Mesodermal cell (in vitro differentiated cells): ENCODE measurements at regions not wholly inside any gene's neighbourhood (a gene's known extent, or its start where the extent isn't known, plus 50 kb on each side); places are given as distances from the start of the nearest gene placed in this dataset.
"Not testable (repeated sequence)": the region's sequence is repeated elsewhere in the genome, so short reads cannot be mapped to it uniquely, and the experiment has no call there.

Experiments
- H3K27ac ChIP-seq: 2 replicates; pipeline ENCODE4 v1.7.0; 2013; ENCODE audit warnings: mild to moderate bottlenecking, low read depth, low read length, moderate library complexity; ENCODE audit not compliant: severe bottlenecking
- H3K36me3 ChIP-seq: 2 replicates; pipeline ENCODE4 v1.7.1; 2013; ENCODE audit warnings: mild to moderate bottlenecking, low read length, moderate library complexity; ENCODE audit not compliant: control insufficient read depth, insufficient read depth
- H3K4me1 ChIP-seq: one replicate; pipeline ENCODE4 v1.7.1; 2013; ENCODE audit warnings: mild to moderate bottlenecking, low read length; ENCODE audit not compliant: insufficient read depth, control insufficient read depth, poor library complexity, severe bottlenecking
- H3K4me3 ChIP-seq: 2 replicates; pipeline ENCODE4 v1.7.0; 2013; ENCODE audit warnings: low read length, control low read depth, mild to moderate bottlenecking; ENCODE audit not compliant: insufficient read depth, poor library complexity, severe bottlenecking; ENCODE audit errors: extremely low read depth
- H3K9me3 ChIP-seq: 2 replicates; pipeline ENCODE4 v1.7.1; 2013; ENCODE audit warnings: mild to moderate bottlenecking, low read length, moderate library complexity; ENCODE audit not compliant: control insufficient read depth
- WGBS, 2 experiments: methylation state at CpG; one replicate each; pipeline ENCODE4 v1.1.5; 2013; ENCODE audit warnings: missing lambda C conversion rate in 2 of 2; ENCODE audit not compliant: insufficient coverage in 2 of 2; 5-methylcytosine and 5-hydroxymethylcytosine counted together

DNA sequence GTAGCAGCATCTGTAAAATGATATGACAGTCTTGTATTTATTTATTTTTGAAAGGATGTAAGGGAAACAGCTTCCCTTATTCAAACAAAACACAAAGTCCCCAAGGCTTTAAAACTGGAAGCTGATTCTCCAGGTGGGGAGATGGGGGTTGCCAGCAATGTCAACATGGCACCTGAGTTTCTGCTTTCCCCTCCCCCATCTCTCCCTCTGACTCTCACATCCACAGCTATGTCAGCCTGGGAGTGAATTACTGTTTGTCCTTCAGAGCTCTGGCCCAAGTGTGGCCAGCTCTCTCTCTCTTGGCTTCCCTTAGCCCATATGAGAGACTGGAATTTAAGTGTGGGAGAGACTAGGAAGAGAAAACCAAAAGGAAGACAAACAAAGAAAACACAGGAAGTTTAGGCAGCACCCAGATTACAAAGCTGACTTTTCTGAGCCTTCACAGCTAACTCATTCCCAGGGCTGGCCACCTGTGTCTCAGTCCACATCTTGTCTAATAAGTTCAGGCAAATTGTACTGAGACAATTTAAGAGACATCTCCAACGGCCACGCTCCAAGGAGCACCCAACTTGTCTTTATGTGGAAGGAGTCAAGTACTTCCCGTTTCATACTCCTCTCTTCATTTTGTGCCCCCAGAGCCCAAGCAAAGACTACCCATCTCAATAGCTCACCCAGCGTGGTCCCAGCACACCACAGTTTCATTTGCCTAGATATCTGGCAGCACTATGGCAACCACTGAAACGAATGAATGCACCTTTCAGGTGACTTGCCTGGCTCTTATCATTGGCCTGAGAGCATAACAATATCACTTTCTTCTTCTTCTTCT is 69.2 kb downstream of the SOX9 start:
- 90 to 94% methylated on average over 4 to 5 of the region's 5 CpGs for WGBS, 2 experiments
- H3K27ac ChIP-seq, result no peak overlapping the region
- no peaks in the 10 kb centered on the region for H3K9me3 ChIP-seq
- no peaks in the 10 kb centered on the region for H3K36me3 ChIP-seq
- H3K4me1 ChIP-seq, result peaks cover 17% of the 10 kb centered on the region
- no peak overlapping the region for H3K4me3 ChIP-seq

GRCh38 chr17:72191356-72191755 is 70.5 kb downstream of the SOX9 start:
- 94 to 97% methylated on average over 3 to 4 of the region's 5 CpGs for WGBS, 2 experiments
- no peaks in the 10 kb centered on the region for H3K36me3 ChIP-seq
- H3K27ac ChIP-seq, result no peak overlapping the region

GRCh38 chr17:72191921-72192799 is 71.3 kb downstream of the SOX9 start:
- H3K27ac ChIP-seq, result peak overlapping the region; percentile 53
- no peaks in the 10 kb centered on the region for H3K36me3 ChIP-seq
- H3K9me3 ChIP-seq, result no peaks in the 10 kb centered on the region
- peaks cover 17% of the 10 kb centered on the region for H3K4me1 ChIP-seq
- WGBS, 2 experiments, result 65 to 92% methylated on average over 6 to 9 of the region's 11 CpGs
- H3K4me3 ChIP-seq, result no peak overlapping the region

More at GRCh38 chr17:72191356-72191755, 70.5 kb downstream of the SOX9 start:
- Histone ChIP-seq H3K4me1 (peaks cover 17% of the 10 kb centered on the region), H3K4me3 (no peak overlapping the region), H3K9me3 (no peaks in the 10 kb centered on the region)

- Histone ChIP-seq H3K9me3 (no peaks in the 10 kb centered on the region), H3K4me3 (no peak overlapping the region), H3K27ac (peak overlapping the region; percentile 53), H3K4me1 (peaks cover 17% of the 10 kb centered on the region), H3K36me3 (no peaks in the 10 kb centered on the region)
- 95% methylated on average over 2 of the region's 4 CpGs; no CpG with 5 or more reads in 1 of the 2 experiments for WGBS, 2 experiments
Observed at GRCh38 chr17:72192800-72193192, 72.0 kb downstream of the SOX9 start.

DNA sequence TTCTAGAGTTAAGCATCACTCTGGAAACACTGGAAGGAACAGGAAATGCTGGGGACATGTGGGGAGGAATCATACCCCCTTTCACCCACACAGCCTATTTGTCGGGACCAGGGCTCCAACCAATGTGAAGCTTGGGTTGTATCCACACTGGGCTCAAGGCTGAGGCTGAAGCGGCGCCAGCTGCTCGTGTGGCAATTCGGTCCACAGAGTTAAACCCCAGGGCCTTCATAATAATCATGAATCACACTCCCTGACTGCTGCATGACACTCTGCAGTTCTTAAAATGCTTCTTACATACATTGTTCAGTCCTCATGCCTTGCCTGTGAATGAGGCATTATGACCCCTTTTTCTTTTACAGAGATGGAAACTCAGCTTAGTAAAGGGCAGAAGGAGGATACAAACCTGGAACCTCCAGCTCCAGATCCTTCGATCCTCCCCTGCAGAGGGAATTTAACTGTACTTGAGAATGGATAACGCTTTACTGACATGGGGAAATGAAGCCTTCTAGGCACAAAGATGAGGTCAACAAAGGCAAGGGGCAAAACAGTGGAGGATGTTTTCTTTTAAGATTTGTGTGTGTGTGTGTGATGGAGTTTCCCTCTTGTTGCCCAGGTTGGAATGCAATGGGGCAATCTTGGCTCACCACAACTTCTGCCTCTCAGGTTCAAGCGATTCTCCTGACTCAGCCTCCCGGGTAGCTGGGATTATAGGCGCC is 72.7 kb downstream of the SOX9 start:
- WGBS, 2 experiments, result 87 to 97% methylated on average over 7 to 10 of the region's 10 CpGs
- Histone ChIP-seq H3K27ac (no peak overlapping the region), H3K4me1 (peaks cover 17% of the 10 kb centered on the region), H3K4me3 (no peak overlapping the region), H3K9me3 (no peaks in the 10 kb centered on the region), H3K36me3 (no peaks in the 10 kb centered on the region)

- not testable (repeated sequence) for H3K27ac ChIP-seq, H3K36me3 ChIP-seq
Observed at GRCh38 chr17:72194107-72194440, 73.3 kb downstream of the SOX9 start.

DNA sequence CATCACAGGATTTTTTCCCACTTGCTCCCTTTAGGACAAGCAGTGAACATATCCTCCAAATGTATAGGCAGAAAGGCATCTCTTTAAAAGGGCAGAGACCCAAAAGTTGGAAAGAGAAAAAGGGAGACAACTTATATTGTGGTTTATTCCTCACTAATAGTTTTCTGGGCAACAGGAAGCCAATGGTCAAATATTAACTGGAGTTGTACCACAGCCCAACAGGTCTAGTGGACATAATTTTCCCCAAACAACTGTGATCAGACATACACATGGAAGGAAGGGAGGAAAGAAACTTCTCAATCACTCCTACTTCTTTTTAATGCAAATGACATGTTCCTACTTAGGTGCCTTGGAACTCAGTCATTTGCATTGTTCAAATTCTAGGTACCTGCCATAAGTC is 78.4 kb downstream of the SOX9 start:
- no peak overlapping the region for H3K27ac ChIP-seq
- no peaks in the 10 kb centered on the region for H3K36me3 ChIP-seq
- no peaks in the 10 kb centered on the region for H3K9me3 ChIP-seq
- no peaks in the 10 kb centered on the region for H3K4me1 ChIP-seq
- no peak overlapping the region for H3K4me3 ChIP-seq

More at GRCh38 chr17:72194107-72194440, 73.3 kb downstream of the SOX9 start:
- 90 to 97% methylated on average over 6 to 10 of the region's 10 CpGs for WGBS, 2 experiments
- not testable (repeated sequence) for H3K4me3 ChIP-seq, H3K9me3 ChIP-seq
- peaks cover 17% of the 10 kb centered on the region for H3K4me1 ChIP-seq

DNA sequence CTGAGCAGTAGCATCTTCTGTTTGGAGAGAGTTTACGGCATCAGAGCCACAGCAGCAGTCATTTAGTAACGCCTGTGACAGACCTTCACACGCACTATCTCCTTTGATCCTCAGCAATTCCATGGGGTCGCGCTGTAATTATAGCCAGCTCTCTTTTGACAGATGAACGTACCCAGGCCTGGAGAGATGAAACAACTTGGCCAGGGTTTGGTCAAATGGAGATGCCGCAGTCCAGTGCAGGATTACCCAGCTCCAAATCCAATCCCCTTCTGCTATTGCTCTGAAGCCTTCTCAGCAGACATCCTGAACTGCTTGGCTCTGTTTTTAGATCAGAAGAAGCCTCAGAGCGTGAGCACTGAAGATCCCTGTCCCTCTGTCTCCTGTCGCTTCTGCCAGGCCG is 83.9 kb downstream of the SOX9 start:
- H3K36me3 ChIP-seq, result no peaks in the 10 kb centered on the region
- 77 to 82% methylated on average over 7 to 9 of the region's 10 CpGs for WGBS, 2 experiments
- no peak overlapping the region for H3K4me3 ChIP-seq
- no peak overlapping the region for H3K27ac ChIP-seq
- peaks cover 16% of the 10 kb centered on the region for H3K4me1 ChIP-seq
- no peaks in the 10 kb centered on the region for H3K9me3 ChIP-seq

DNA sequence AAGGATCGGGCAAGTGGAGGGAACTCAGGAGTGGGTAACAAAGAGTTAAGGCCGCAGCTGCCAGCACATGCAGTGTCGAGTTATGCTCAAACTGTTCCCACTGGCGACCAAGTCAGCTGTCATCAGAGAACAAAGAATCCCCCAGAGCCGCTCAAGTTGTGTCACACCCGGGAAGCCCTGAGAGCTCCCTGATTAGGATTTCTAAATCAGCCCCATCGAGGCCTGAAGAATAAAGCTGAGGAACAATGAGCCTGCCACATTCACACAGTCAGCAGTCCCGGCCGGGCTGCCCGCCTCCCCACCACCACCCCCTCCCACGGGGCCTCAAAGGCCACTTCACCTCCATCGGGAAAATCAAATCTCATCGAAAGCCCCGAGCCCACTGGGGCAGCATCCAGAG is 84.5 kb downstream of the SOX9 start:
- Histone ChIP-seq H3K36me3 (no peaks in the 10 kb centered on the region), H3K27ac (no peak overlapping the region), H3K4me1 (peaks cover 16% of the 10 kb centered on the region), H3K4me3 (no peak overlapping the region), H3K9me3 (no peaks in the 10 kb centered on the region)
- WGBS, 2 experiments, result 26 to 39% methylated on average over 8 to 11 of the region's 14 CpGs

- no peak overlapping the region for H3K27ac ChIP-seq
Observed at GRCh38 chr17:72205822-72206221, 85.0 kb downstream of the SOX9 start.

More at GRCh38 chr17:72205822-72206221, 85.0 kb downstream of the SOX9 start:
- H3K4me3 ChIP-seq, result no peak overlapping the region
- H3K36me3 ChIP-seq, result no peaks in the 10 kb centered on the region
- no peaks in the 10 kb centered on the region for H3K9me3 ChIP-seq
- peaks cover 16% of the 10 kb centered on the region for H3K4me1 ChIP-seq
- WGBS, 2 experiments, result 88 to 100% methylated on average over 1 of the region's 3 CpGs
